Stimulated activated CD8-positive, alpha-beta memory T cell treated with anti-CD3 and anti-CD28 coated beads, Interleukin-15, amount 100 ng/mL, for 1 hour (primary cell): ENCODE measurements at regions not wholly inside any gene's neighbourhood (a gene's known extent, or its start where the extent isn't known, plus 50 kb on each side); places are given as distances from the start of the nearest gene placed in this dataset.

Experiments
- DNase-seq: peaks from one replicate; pipeline ENCODE4 v3.0.0-alpha.2; 2020; ENCODE audit warnings: low read depth

DNA sequence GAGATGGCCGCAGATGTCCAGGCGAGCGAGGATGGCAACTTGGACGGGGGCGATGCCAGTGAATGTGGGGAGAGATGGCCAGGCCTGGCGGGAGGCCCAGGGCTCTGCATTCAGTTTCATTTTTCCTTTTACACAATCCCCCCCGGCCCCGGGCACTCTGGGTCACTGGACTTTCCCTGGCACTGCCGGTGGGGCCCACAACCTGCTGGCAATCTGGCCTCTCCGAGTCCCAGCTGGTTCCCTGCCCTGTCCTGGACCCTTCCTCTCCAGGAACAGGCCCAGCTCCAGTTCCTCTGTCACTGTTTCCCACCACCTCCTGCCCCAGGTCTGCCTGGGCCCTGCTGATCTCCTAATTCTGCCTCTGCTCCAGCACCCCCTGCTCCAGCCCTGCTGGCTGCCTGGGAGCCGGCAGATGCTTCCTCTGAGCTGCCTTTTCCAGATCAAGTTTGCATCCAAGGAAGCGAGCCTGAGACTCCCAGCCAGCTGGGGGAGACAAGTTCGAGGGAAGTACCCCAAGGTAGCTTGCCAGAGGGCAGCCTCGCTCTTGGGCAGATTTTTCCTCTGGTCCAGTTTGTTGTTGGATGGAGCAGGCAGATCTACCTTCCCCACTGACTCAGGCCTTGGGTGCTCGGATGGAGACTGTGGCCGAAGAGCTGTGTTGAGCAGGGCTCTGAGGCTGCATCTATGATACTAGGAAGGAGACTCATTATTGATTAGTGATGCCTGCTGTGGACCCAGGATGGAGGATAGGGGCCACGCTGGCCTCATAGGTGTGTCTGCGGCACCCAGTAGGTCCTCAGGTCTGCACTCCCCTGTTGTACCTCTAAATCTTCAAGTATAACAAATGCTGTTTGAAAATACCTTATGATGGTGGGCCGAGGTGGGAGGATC is 83.2 kb downstream of the CEBPB start:
- no peak for DNase-seq

DNA sequence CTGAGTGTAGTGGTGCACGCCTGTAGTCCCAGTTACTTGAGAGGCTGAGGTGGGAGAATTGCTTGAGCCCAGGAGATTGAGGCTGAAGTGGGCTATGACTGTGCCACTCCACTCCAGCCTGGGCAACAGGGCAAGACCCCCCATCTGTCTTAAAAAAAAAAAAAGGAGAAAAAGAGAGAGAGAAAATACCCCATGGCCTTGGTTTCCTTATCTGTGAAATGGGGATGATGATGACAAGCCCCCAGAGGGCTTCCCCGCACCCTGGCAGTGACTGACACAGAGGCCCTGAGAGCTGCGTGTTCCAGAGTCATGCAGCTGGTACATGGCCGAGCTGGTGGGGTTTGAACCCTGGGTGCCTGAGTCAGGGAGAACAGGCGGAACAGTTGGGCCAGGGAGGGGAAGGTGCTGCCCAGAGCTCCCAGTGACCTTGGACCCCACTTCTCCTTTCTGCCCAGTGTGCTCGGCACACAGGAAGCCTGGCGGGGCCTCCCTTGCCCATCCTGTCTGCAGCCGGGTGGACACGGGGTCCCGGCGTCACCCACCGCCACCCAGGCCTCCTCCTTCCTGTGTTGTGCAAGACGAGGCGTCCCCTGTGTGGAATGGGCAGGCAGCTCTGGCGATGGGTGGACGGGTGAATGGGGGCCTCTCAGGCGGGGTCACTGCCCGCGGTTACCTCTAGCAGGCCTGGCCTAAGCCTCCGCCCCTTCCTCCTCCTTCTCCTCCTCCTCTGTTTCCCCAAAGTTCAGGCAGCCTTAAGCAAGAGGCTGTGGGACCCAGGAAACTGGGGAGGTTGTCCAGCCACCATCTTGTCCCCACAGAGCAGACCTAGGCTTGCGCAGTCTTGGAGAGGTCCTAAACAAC is 84.2 kb downstream of the CEBPB start:
- no peak for DNase-seq

DNA sequence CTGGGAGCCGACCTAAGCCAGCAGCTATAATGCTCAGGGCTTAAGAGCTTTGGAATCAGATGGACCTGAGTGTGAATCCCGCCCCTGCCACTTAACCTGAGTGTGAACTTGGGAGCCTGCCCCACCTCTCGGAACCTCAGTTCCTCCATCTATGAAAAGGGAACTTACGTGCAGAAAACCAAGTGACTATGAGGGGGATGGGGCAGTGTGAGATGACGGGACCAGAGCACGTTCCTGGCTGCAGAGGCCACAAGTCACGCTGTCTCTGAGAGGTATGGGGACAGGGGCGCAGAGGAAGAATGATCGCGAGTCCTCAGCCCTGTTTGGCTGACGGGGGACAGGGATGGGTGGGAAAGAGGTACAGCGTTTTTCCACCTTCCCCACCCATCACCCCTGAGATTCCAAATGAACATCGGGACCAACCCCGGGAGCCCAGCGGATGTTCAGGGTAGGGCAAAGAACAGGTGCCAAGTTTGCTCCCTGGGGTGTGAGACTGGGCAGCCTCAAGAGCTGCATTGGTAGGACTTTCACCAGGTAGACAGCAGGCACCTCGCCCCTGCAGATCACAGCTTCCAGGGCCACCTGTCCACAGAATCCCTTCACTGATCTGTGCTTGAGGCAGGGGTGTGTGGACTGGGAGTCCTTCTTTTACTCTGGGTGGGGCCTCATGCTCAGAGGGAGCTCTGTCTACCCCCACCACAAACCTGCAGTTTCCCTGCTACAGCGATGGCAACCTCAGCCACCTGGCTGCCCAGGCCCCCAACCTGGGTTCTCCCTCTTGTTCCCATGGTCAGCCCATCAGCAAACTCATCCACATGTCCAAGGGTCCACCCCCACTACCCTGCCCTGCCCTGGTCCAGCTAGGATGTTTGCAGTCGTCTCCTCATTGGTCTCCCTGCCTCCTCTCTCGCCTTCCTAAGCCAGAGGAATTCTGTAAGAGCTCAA is 85.8 kb downstream of the CEBPB start:
- DNase-seq: no peak

DNA sequence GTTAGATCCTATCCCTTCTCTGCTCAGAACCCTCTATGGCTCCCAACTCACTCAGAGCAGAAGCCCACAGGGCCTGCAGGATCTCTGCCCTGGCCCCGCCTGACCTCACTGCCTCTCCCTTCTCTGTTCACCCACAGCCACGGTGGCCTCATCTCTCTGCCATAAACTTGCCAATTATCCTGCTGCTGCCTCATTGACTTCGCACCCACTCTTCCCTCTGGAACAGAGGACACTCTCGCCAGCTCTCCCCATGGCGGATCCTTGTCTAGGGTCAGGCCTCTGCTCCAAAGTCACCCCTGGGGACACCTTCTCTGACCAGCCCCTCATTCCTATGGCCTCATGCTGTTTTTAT is 86.4 kb downstream of the CEBPB start:
- DNase-seq: no peak

DNA sequence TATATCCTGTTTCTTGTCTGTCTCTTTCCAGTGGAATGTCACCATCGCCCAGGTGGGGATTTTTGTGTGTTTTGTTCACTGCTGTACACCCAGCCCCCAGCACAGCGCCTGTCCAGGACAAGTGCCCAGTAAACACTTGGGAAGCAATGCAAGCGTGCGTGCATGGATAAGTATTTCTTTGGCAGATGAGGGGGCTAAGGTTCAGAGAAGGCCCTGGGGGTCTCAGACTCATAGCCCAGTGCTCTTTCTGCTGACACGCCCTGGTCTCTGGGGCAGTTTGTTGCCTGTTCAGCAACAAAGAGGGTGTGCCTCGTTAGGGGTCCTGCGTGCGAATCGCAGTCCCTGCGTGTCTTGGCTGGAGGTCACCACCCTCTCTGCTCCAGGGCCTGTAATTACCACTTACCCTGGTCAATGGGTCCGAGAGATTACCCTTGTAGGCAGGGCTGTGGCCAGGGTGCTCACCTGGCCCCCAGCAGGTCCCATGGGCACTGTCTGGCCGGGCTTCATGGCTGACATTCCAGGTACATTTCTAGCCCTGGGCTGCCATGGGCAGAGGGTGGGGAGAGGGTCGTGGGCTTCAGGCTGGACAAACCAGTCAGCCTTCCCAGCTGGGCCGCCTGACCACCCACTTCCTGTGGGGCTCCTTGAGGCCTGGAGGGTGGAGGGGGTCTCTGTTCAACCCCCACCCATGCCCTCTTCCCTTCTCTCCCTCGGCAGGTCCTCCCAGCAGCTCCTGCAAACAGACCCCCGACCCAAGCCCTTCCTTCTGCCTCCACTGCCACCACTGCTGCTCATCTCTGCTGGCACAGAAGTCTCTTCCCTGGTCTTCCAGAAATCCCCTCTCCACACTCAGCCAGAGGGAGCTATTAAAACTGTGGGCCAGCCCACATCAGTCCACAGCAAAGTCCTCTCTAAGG is 87.1 kb downstream of the CEBPB start:
- DNase-seq: no peak

DNA sequence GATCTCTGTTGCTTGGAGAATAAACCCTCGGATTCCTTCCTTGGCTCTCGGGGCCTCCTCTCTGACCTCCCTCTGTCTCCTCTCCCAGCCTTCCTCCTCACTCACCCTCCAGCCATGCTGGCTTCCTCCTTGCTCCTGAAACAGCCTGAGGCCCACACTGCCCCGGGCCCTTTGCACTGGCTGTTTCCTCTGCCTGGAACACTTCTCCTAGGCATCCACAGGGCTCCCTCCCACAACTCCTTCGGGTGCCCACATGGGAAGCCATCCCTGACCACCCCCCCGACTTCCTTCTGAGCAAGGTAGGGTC is 87.7 kb downstream of the CEBPB start:
- no peak for DNase-seq

DNA sequence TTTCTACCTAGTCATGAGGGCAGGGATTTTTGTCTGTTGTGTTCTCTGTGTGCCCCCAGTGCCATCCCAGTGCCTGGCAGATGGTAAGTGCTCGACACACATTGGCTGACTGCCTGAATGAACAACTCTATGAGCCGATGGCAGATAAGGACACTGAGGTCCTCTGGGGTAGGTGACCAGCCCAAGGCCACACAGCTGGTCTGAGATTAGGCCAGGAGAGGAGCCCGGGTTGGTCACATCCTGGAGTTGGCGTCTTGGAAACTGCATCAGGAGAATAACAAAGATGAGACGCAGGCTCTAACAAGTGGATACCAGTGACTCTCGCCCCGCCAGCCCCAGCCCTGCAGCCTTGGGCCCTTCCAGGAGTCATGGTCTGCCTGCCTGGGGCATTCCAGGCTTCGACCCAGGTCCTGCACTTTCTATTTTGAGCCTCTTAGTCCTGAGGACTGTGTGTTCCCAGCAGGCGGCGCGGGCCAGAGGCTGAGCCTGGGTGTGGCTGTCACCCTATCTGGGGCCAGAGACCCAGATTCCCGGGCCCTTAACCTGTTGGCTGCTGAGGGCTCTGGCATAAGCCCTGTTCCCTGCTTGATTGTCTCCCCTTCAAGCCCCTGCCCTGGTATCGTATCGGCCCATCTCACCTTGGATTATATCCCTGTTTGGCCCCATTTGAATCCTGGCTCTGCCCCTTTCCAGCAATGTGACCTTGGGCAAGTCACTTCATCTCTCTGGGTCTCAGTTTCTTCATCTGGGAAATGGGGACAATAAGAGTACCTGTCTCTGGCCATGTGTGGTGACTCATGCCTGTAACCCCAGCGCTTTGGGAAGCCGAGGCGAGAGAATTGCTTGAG is 88.3 kb downstream of the CEBPB start:
- no peak for DNase-seq

DNA sequence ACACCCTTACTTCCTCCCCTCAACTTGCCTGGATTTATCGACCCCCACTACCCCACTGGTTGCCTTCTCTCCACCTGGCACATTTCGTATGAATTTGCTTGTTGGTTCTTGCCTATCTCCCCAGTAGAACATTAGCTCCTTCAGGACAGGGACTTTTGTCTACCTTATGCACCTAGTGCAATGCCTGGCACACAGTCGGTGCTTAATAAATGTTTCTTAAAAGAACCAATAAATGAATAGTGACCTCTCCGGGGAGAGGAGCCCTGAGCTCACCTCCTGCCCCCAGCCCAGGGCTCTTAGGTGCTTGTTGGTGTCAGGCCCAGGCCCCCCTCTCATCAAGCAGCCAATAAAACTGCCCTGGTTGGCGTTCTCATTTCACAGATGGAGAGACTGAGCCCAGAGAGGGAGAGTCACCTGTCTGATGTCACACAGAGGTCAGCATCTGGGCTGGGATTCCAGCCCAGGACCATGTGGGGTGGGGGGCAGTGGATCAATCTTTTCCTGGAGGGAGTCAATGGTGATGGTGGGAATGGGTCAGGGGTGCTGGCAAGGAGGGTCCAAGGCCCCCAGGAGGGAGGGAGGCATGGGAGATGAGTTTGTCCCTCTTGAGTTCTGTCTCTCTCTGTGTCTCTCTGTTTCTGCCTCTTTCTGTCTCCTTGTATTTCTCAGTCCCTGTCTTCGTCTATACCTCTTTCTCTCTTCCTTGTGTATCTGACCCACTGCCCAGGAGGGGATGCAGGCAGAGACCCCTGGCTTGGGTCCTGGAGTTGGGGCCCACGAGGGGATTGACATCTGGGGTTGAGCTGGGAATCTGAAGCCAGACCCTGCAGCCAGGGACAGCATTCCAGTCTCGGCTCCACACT is 89.6 kb downstream of the CEBPB start:
- no peak for DNase-seq

DNA sequence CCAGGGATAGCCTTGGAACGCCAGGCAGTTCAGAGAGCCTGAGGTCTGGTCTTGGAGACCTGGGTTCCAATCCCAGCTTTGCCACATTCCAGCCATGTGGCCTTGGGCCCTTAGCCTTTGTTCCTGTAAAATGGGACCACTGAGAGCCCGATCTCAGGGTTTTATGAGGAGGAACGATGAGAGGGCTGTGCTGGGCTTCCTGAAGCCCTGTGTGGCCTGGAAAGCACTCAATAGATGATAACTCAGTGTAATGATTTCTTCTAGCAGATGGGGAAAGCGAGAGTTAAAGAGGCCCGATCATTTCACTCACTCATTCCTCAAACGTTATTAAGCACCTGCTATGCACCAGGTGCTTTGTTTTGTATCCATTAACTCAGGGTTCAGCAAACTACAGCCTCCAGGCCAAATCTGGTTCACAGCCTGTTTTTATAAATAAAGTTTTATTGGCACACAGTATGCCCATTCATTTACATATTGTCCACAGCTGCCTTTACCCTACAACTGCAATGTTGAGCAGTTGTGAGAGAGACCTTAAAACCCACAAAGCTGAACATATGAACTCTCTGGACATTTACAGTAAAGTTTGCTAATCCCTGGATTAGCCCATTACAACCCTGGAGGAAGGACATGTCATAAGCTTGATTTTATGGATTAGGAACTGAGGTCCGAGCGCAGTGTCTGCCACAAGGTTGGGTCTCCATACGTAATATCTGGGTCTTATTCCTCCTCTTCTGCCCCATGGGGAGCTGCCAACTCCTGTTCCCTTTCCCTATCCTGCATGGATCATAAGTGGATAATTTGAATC is 90.4 kb downstream of the CEBPB start:
- no peak for DNase-seq

DNA sequence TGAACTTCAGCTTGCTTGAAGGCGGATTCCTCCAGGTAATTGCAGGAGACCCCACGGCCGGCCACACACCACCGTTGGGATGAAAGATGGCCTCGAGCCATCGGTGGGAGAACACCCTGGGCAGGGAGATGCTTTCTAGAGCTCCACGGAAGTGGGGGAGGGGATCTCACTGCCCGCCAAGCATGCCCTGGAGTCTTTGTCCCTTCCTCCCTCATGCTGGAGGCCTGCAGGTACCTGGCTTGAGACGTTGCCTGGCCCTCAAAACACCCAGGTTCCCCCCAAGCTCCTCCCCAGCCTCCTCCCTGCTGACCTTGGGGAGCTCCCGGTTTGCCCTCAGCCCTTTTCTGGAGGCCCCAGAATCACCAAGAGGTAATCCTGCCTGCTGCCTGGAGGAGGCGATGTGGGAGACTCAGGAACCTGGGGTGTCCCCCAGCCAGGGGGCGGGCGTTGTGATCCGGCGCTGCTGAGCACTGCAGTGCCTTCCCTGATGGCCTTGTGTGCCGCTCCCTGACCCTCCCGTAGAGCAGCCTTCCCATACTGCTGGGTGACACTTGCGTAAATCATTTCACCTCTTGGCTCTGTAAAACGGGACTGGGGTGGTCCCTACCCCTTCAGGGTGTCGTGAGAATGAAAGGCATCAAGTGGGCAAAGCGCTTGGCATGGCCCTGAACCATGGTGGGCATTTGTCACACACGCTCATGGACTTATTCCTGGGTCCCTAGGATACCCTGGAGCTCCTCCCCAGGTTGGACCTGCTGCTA is 91.4 kb downstream of the CEBPB start:
- DNase-seq: no peak

DNA sequence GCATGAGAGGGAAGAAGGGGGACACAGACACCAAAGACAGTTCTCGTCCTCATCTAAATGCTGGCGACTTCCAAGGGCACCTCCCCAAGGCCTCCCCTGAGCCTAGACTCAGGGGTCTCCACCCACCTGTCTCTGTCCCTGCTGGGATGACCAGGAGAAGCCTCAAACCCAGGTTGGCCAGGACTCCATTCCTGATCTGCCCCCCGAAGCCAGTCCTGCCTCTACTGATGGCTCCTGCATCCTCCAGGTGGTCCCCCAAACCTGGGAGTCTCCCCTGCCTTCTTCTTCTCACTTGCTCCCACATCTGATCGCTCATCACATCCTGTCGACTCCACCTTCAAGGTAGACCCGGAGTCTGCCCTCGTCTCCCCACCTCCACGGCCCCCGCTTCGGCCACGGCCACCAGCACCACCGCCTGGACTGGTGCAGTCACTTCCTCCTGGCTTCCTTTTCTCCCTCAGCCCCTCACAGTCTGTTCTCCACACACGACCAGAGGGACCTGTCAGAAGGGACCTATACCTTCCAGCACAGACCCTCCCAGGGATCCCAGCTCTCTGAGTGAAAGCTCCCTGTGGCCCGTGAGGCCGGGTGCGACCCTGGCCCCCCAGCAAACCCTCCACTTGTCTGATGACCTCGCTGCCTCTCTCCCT is 92.1 kb downstream of the CEBPB start:
- no peak for DNase-seq

DNA sequence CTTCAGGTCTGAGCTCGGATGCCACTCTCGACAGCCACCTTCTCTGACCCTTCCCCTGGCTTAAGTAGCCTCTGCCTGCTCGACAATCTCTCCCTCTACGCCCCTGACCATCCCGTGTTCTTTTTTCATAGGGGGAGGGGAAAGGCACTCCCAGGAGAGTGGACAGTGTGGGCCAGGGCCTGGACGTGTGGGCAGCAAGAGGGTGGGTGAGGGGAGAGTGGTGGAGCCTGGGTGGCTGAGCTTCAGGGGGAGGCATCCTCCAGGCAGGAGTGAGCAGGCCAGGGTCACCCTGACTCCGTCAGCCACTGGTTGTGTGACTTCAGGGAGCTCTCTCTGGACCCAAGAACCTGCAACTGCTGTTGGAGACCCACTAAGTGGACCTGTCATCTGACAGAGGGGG is 92.7 kb downstream of the CEBPB start:
- DNase-seq: no peak

DNA sequence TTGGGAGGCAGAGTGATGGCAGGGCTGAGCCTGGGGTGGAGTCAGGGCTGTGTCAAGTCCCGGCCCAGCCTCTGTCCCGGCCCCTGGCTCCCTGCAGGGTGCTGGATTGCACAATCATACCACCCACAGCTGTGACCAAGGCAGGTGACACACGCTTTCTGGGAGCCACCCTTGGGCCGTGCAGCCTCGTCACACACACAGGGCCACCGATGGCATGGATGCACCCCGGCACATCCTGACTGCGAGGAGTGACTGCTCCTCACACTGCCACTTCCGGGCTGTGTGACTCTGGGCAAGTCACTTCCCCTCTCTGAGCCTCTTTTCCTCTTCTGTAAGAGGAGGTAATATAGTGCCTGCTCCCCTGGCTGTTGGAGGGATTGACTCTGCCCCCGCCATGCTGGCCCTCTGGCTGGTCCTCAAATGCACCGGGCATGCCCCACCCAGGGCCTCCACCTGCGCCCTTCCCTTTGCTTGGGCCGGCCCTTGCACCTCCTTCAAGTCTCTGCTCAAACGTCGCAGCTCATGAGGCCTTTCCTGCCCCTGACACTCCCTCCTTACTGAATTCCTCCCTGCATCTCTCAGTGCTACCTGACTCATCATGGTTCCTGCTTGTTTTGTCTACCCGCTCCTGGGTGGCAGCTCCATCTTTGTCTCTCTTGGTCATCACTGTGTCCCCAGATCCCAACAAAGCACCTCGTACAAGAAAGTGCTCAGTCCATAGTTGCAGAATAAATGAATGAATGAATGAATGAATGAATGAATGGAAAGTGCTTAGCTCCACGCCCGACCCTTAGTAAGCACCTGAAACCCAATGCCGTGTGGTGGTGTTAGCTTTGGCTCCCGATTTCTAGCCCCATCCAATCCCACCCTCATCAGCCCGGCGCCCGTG is 93.5 kb downstream of the CEBPB start:
- DNase-seq: no peak

DNA sequence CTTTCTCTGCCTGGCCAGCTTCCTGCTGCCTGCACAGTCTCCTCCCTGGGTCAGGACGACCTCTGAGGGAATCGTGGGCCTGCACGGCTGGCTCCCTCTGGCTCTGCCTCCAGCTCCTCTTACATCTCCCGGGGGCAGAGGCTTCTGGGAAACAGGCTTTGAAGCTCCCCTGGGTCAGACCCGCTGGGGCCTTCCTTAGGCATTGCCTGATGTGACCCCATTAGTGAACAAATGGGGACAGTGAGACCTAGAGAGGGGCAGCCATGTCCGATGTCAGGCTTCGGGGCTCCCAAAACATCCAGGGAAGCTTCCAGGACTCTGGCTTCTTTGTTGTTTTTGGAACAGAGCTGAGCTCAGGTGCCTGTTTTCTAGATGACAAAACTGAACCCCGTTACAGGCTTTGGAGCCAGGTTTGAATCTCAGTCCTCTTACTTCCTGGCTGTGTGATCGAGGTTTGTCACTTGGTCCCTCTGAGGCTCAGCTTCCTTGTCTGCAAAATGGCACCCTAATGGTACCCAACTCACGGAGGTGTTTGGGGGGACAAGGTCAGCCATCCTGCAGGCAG is 94.3 kb downstream of the CEBPB start:
- DNase-seq: no peak

DNA sequence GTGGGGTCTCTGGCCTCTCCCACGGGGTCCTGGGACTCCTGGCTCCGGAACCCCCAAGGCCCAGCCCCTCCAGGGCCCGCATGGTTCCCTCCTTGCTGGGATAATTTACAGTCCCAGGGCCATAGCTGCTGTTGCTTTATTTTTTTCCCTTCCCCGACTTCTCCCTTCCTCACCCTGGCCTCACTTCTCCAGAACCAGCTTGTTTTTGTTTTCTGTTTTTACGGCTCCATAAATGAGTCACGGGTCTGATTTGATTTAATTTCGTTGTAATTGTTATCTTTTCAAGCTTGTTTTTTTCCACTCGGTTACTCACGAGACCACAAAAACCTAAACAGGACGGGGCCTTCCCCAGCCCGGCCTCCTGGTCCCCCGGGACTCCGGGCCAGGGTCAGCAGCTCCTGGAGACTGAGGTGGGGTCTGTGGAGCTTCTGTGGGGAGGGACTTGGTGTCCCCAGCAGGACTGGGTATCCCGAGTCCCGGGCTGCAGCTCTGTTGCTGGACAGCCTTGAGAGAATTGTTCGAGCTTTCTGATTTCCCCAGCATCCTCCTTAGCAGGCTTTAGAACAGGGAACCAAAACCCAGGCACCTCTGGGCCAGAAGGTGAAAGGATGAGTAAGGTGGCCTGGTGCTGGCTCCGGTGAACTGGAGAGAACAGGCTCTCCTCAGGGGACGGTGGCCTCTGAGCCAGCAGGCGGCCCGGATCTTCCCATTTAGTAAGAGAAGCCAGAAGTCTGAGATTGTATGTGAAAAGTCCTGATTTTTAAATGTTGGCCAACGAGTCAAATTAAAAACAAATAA is 94.9 kb downstream of the CEBPB start:
- DNase-seq: no peak
